H9 (cell line): ENCODE measurements at regions not wholly inside any gene's neighbourhood (a gene's known extent, or its start where the extent isn't known, plus 50 kb on each side); places are given as distances from the start of the nearest gene placed in this dataset.

Source experiments
- DNase-seq: peaks from one replicate; pipeline ENCODE4 v3.0.0-alpha.2; 2017
- H2AFZ ChIP-seq: one replicate; pipeline ENCODE4 v1.6.1; 2013; ENCODE audit warnings: mild to moderate bottlenecking, low read length, control low read depth, moderate library complexity
- H2AK5ac ChIP-seq: 2 replicates; pipeline ENCODE4 v1.6.1; 2013; ENCODE audit warnings: low read length, control low read depth, mixed read lengths; ENCODE audit not compliant: insufficient read length
- H2BK120ac ChIP-seq: one replicate; pipeline ENCODE4 v1.6.1; 2013; ENCODE audit warnings: low read depth, mild to moderate bottlenecking, low read length, control low read depth, inconsistent platforms; ENCODE audit not compliant: poor library complexity, severe bottlenecking
- H2BK12ac ChIP-seq: 2 replicates; pipeline ENCODE4 v1.6.1; 2013; ENCODE audit warnings: low read length, control low read depth, mixed read lengths, low read depth; ENCODE audit not compliant: insufficient read length
- H2BK15ac ChIP-seq: 2 replicates; pipeline ENCODE4 v1.6.1; 2013; ENCODE audit warnings: low read depth, low read length, control low read depth
- H2BK20ac ChIP-seq: one replicate; pipeline ENCODE4 v1.6.1; 2013; ENCODE audit warnings: low read depth, mild to moderate bottlenecking, low read length, control low read depth, inconsistent platforms; ENCODE audit not compliant: poor library complexity, severe bottlenecking
- H2BK5ac ChIP-seq: 2 replicates; pipeline ENCODE4 v1.6.1; 2013; ENCODE audit warnings: low read length, control low read depth, mixed read lengths; ENCODE audit not compliant: insufficient read length
- H3K14ac ChIP-seq: 2 replicates; pipeline ENCODE4 v1.6.1; 2013; ENCODE audit warnings: low read length, control low read depth; ENCODE audit not compliant: insufficient read depth
- H3K18ac ChIP-seq: 2 replicates; pipeline ENCODE4 v1.6.1; 2013; ENCODE audit warnings: low read depth, mild to moderate bottlenecking, mixed read lengths, low read length, control low read depth; ENCODE audit not compliant: insufficient read length
- H3K23ac ChIP-seq: 2 replicates; pipeline ENCODE4 v1.6.1; 2013; ENCODE audit warnings: low read length, control low read depth, mixed read lengths, low read depth; ENCODE audit not compliant: insufficient read length
- H3K23me2 ChIP-seq: 2 replicates; pipeline ENCODE4 v1.6.1; 2013; ENCODE audit warnings: low read depth, mild to moderate bottlenecking, mixed read lengths, low read length, control low read depth; ENCODE audit not compliant: insufficient read length, poor library complexity, severe bottlenecking
- H3K27ac ChIP-seq: 2 replicates; pipeline ENCODE4 v1.5.1; 2013; ENCODE audit warnings: low read length, control low read depth, mixed read lengths, low read depth; ENCODE audit not compliant: insufficient read length
- H3K27me3 ChIP-seq: 2 replicates; pipeline ENCODE4 v1.6.1; 2013; ENCODE audit warnings: low read length, control low read depth, inconsistent platforms; ENCODE audit not compliant: insufficient read depth
- H3K4ac ChIP-seq: 2 replicates; pipeline ENCODE4 v1.6.1; 2013; ENCODE audit warnings: low read depth, mild to moderate bottlenecking, control low read depth, inconsistent platforms, low read length, moderate library complexity
- H3K4me1 ChIP-seq: 2 replicates; pipeline ENCODE4 v1.6.1; 2013; ENCODE audit warnings: low read length, control low read depth, inconsistent platforms; ENCODE audit not compliant: insufficient read depth
- H3K4me2 ChIP-seq: 2 replicates; pipeline ENCODE4 v1.6.1; 2013; ENCODE audit warnings: low read length, control low read depth, mixed read lengths; ENCODE audit not compliant: insufficient read length, insufficient read depth
- H3K56ac ChIP-seq: 2 replicates; pipeline ENCODE4 v1.6.1; 2013; ENCODE audit warnings: low read depth, mild to moderate bottlenecking, mixed read lengths, low read length, control low read depth; ENCODE audit not compliant: insufficient read length
- H3K79me1 ChIP-seq: 2 replicates; pipeline ENCODE4 v1.6.1; 2013; ENCODE audit warnings: low read depth, mild to moderate bottlenecking, moderate library complexity, low read length, control low read depth, inconsistent platforms; ENCODE audit not compliant: insufficient read depth, poor library complexity, severe bottlenecking
- H3K79me2 ChIP-seq: 2 replicates; pipeline ENCODE4 v1.6.1; 2013; ENCODE audit warnings: low read length, control low read depth, inconsistent platforms; ENCODE audit not compliant: insufficient read depth
- H3K9ac ChIP-seq: 2 replicates; pipeline ENCODE4 v1.6.1; 2013; ENCODE audit warnings: low read length, control low read depth, mixed read lengths; ENCODE audit not compliant: insufficient read length; ENCODE audit errors: extremely low read depth
- H3K9me3 ChIP-seq: one replicate; pipeline ENCODE4 v1.6.1; 2013; ENCODE audit warnings: low read depth, low read length, inconsistent platforms; ENCODE audit not compliant: control insufficient read depth
- H3T11ph ChIP-seq: one replicate; pipeline ENCODE4 v1.6.1; 2013; ENCODE audit warnings: mild to moderate bottlenecking, low read length, control low read depth, inconsistent platforms
- H4K20me1 ChIP-seq: one replicate; pipeline ENCODE4 v1.6.1; 2013; ENCODE audit not compliant: control insufficient read depth, insufficient read length, insufficient read depth
- H4K5ac ChIP-seq: 2 replicates; pipeline ENCODE4 v1.6.1; 2013; ENCODE audit warnings: low read depth, mild to moderate bottlenecking, mixed read lengths, low read length, control low read depth; ENCODE audit not compliant: insufficient read length
- H4K8ac ChIP-seq: replicated peaks from 2 replicates; pipeline ENCODE4 v1.6.1; 2013; ENCODE audit warnings: low read length, control low read depth, mixed read lengths, low read depth; ENCODE audit not compliant: insufficient read length
- H4K91ac ChIP-seq: 2 replicates; pipeline ENCODE4 v1.6.1; 2013; ENCODE audit warnings: low read depth, mild to moderate bottlenecking, moderate library complexity, mixed read lengths, low read length, control low read depth; ENCODE audit not compliant: insufficient read length
- H3K27ac Mint-ChIP-seq, 3 experiments: 2 replicates in 2 of 3; 3 replicates in 1 of 3; pipeline ENCODE4 v1.8.0; 2020 to 2021; ENCODE audit warnings: mixed read lengths in 3 of 3, mild to moderate bottlenecking in 1 of 3, moderate library complexity in 1 of 3
- H3K27me3 Mint-ChIP-seq: 2 replicates; pipeline ENCODE4 v1.8.0; 2021; ENCODE audit warnings: low read depth, mild to moderate bottlenecking, moderate library complexity, mixed read lengths
- H3K36me3 Mint-ChIP-seq, 3 experiments: 2 replicates in 2 of 3; 3 replicates in 1 of 3; pipeline ENCODE4 v1.8.0; 2020 to 2021; ENCODE audit warnings: low read depth in 3 of 3, mixed read lengths in 3 of 3; ENCODE audit not compliant: insufficient read depth in 1 of 3
- H3K4me1 Mint-ChIP-seq, 2 experiments: 2 replicates each; pipeline ENCODE4 v1.8.0; 2020; ENCODE audit warnings: mixed read lengths in 2 of 2
- H3K4me3 Mint-ChIP-seq, 2 experiments: 2 replicates in 1 of 2; 3 replicates in 1 of 2; pipeline ENCODE4 v1.8.0; 2020 to 2021; ENCODE audit warnings: mild to moderate bottlenecking in 2 of 2, mixed read lengths in 2 of 2, moderate library complexity in 1 of 2
- H3K9me3 Mint-ChIP-seq, 2 experiments: 2 replicates in 1 of 2; 3 replicates in 1 of 2; pipeline ENCODE4 v1.8.0; 2020; ENCODE audit warnings: mild to moderate bottlenecking in 2 of 2, mixed read lengths in 2 of 2, moderate library complexity in 1 of 2
- CTCF ChIP-seq: fragments of 200-600 bp; sonication (generic); conservative IDR thresholded peaks from 3 replicates; pipeline ENCODE4 v1.8.0; 2021; ENCODE audit warnings: antibody characterized with exemption, mild to moderate bottlenecking
- WGBS: extraction: QIAGEN DNeasy Blood & Tissue Kit; methylation state at CpG from one replicate; pipeline ENCODE4 v1.1.7; 2013; ENCODE audit warnings: missing lambda C conversion rate, low lambda C conversion rate, mixed read lengths; ENCODE audit not compliant: insufficient read length; ENCODE audit errors: extremely low coverage; 5-methylcytosine and 5-hydroxymethylcytosine counted together

GRCh38 chr22:34798605-34799004, 267.4 kb upstream of the ISX start:
- no peaks in the 10 kb centered on the region; a peak in 1 of 7 replicates for H3K36me3 Mint-ChIP-seq
- no peak overlapping the region for H2BK20ac ChIP-seq
- H3K23ac ChIP-seq: no peak overlapping the region
- no peak overlapping the region for H3K4me3 Mint-ChIP-seq
- H2BK15ac ChIP-seq: no peak overlapping the region
- no peaks in the 10 kb centered on the region; a peak in 1 of 5 replicates for H3K9me3 Mint-ChIP-seq
- no peaks in the 10 kb centered on the region for H3K79me2 ChIP-seq
- no CpG with 5 or more reads among the region's 3 CpGs for WGBS
- H4K91ac ChIP-seq: no peak overlapping the region
- H3T11ph ChIP-seq: no peak overlapping the region
- H2BK120ac ChIP-seq: no peak overlapping the region
- H3K9me3 ChIP-seq: no peaks in the 10 kb centered on the region
- no peak overlapping the region for H4K5ac ChIP-seq
- no peak overlapping the region for H3K27ac Mint-ChIP-seq
- H3K4me1 ChIP-seq: no peaks in the 10 kb centered on the region
- no peak overlapping the region for H3K27ac ChIP-seq
- H3K4me1 Mint-ChIP-seq: peaks cover 5% of the 10 kb centered on the region in 2 experiments; a peak in 3 of 4 replicates
- H3K14ac ChIP-seq: no peak overlapping the region; the same call in 1 of the 2 replicates
- no peak overlapping the region for H3K4me2 ChIP-seq
- H2BK5ac ChIP-seq: no peak overlapping the region
- no peak overlapping the region for H3K18ac ChIP-seq
- no peak overlapping the region for H2BK12ac ChIP-seq
- no peak overlapping the region for H2AK5ac ChIP-seq
- no peak overlapping the region for H4K8ac ChIP-seq
- no peak for DNase-seq
- no peak overlapping the region; the same call in 1 of the 2 replicates for H3K4ac ChIP-seq
- no peaks in the 10 kb centered on the region for H3K79me1 ChIP-seq
- H4K20me1 ChIP-seq: no peaks in the 10 kb centered on the region
- no peak overlapping the region for H2AFZ ChIP-seq
- no peaks in the 10 kb centered on the region for H3K27me3 ChIP-seq
- no peak overlapping the region for H3K9ac ChIP-seq
- H3K56ac ChIP-seq: no peak overlapping the region
- no peaks in the 10 kb centered on the region for H3K23me2 ChIP-seq
- TF ChIP-seq CTCF: no peak
- peaks cover 8% of the 10 kb centered on the region for H3K27me3 Mint-ChIP-seq
